ENCODE measurements at regions not wholly inside any gene's neighbourhood (a gene's known extent, or its start where the extent isn't known, plus 50 kb on each side); places are given as distances from the start of the nearest gene placed in this dataset.
"Not testable (repeated sequence)": the region's sequence is repeated elsewhere in the genome, so short reads cannot be mapped to it uniquely, and the experiment has no call there.

DNA sequence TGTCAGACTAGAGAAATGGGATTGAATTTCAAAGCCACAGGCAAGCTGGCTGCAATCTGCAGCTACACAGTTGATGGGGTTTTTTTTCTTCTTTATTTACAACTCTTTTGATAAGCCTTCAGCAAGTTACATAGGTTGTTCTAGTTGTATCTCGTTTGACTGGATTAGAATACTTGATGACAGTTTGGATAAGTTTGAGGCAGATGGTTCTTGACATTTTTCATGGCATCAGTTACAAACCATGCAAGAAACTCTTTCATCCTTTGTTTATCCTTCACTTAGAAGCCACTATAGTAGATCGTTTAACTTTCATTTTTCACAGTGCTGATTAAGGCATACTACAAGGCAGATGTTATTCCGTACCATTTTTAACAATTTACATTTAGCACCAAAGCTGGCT, 238.9 kb downstream of the TOX3 start:
- no peak for DNase-seq

DNA sequence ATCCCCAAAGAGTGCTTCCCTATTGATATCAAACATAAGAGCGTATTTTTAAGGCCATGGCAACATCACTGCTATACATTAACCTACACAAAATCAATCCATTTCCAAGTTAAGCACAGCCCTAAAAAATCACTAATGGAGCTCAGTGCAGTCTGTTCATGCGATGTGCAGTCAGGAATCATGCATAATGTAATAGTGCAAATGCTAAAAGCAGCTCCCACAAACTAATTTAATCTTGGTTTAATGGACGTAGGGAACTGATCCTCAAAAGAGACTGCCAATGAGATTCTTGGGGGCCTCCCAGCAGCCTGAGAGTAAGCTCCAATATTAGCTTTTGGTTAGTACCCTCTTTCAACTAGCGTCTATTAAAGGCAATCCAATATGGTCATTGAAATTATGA, 245.9 kb downstream of the TOX3 start:
- DNase-seq: no peak

DNA sequence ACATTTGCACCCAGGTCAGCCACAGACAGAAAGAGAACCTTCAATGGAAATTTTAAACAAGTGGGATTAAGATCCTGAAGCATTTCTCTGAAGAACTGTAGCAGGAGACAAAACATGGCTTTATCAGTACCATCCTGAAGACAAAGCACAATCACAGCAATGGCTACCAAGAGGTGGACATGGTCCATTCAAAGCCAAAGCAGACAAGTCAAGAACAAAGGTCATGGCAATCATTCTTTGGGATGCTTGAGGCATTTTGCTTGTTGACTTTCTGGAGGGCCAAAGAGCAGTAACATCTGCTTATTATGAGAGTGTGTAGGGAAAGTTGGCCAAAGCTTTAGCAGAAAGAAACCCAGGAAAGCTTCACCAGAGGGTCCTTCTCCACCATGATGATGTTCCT, 248.2 kb downstream of the TOX3 start:
- no peak for DNase-seq

- not testable (repeated sequence) for DNase-seq
Observed at GRCh38 chr16:52296706-52297315, 250.1 kb downstream of the TOX3 start.

DNA sequence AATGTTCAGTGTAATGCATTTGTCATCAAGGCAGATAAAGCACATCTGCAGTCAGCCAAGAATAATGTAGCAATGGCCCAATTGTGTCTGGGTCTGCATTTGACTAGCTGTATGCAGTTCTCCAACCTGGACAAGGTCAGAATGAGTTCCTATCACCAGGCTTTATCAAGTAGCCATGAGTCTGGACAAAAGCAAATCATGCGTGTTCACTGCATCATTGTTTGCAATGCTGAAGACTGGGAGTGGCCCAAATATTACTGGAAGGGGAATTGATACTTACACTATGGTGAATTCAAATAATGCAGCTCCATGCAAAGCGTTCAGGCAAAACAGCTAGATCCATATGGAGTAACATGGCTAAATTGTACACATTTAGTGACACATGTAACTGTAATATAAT, 250.9 kb downstream of the TOX3 start:
- DNase-seq: no peak

DNA sequence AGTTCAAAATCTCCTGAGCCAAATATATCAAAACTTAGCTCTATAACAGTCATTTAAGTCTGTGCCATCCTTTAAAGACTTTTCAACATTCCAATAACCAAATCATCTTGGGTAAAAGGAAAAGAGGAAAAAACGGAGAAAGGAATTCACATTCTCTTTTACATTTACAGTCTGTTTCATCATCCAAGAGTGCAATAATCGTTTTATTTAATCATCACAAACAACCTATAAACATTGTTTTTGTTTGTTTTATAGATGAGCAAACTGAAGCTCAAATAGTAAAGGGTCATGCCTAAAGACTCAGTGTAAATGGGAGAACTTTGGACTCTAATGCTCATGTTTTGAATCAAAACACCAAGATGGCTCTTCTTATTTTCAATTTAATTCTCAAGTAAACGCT, 252.3 kb downstream of the TOX3 start:
- DNase-seq: no peak

- DNase-seq: no peak
Observed at GRCh38 chr16:52293204-52293603, 253.7 kb downstream of the TOX3 start.

- no peak for DNase-seq
Observed at GRCh38 chr16:52283584-52284375, 263.2 kb downstream of the TOX3 start.

GRCh38 chr16:52283018-52283417, 263.9 kb downstream of the TOX3 start:
- no peak for DNase-seq

- no peak for DNase-seq
Observed at GRCh38 chr16:52280086-52280485, 266.9 kb downstream of the TOX3 start.

DNA sequence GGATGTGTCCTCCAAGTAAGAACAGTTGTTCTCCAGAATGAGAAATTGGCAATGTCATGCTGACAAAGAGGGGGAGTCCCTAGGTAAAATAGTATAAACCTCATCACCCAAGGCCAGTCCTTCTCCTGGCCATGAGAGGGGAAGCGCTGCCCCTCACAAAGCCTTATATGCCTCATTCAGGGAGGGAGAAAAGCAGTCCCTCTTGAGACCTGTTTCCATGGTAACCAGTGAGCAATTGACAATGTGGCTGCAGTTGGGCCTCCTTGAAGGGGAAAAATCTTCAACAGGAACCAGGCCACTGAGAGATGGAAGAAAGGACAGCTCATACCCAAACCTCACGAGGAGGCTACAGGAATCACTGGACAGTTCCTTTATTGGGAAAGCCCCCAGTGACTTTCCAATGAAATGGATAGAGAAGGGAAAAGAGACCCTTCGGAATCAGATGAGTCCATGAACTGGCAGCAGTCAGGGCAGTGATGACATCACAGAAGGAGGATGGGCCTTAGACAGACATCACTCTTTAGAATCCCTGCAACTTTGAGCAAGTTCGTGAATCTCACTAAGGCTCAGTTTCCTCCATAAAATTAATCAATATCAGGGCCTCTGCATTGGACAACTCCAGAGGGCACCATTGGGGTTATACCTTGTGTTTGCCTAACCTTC, 275.7 kb downstream of the TOX3 start:
- no peak for DNase-seq

DNA sequence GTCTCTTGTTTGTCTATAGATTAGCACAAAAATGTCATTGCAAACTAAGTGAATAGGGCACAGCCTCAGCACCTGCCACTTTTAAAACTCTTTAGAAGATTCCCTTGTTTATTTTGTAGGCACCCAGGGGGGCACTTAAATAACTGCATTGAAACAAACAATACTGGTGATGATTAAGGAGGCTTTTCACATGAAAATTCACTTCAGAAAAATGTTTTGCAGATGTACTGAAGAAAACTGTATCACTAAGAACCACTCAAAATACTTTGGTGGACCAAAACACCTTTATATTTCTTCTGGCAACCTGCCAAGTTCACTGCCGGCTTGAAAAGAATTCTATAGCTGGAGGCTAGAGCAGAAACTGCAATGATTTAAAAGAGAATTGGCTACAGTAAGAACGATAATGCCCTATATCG, 281.5 kb downstream of the TOX3 start:
- no peak for DNase-seq

GRCh38 chr16:52257534-52257933, 289.4 kb downstream of the TOX3 start:
- DNase-seq: no peak

GRCh38 chr16:52256310-52257078, 290.4 kb downstream of the TOX3 start:
- DNase-seq: no peak

- no peak for DNase-seq
Observed at GRCh38 chr16:52254746-52255145, 292.2 kb downstream of the TOX3 start.

DNA sequence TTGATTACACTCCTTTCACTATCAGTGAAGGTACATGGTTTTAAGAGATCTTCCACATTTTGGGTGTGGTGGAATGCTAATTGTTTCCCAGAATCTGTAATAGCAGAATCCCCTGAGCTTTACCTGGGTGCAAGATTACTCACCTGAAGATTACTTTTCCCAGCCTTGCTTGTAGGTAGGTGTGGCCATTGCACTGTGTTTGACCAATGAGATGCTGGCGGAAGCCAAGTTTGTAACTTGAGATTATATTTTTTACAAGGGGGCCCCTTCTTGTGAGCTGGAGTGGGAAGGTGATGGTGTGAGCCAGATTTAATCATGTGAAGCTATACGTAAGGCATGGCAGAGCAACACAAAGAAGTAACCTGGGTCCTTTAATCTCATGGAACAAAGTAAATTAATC, 294.3 kb downstream of the TOX3 start:
- no peak for DNase-seq

GRCh38 chr16:52251495-52251894, 295.4 kb downstream of the TOX3 start:
- DNase-seq: no peak

- no peak for DNase-seq
Observed at GRCh38 chr16:52247737-52248136, 299.2 kb downstream of the TOX3 start.

DNA sequence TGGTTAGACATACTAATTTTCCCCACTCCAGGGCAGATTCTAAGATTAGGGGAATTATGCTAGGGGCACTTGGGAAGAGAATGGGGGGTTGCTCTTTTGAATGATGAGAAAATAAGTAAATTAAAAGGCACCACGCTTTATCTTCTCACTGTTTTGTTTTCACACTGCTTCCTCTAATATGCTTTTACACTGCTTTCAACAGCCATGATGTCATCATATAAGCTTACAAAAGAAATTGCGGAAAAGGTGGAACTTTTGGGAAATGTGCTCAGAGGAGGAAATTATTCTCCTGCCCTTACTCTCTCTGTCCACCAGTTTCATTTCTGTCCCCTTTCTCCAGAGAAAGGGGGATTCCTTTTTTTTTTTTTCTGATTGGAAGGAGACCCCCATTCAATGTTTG, 308.2 kb downstream of the TOX3 start:
- DNase-seq: no peak

- DNase-seq: no peak
Observed at GRCh38 chr16:52237823-52238222, 309.1 kb downstream of the TOX3 start.

- no peak for DNase-seq
Observed at GRCh38 chr16:52235186-52235585, 311.8 kb downstream of the TOX3 start.

DNA sequence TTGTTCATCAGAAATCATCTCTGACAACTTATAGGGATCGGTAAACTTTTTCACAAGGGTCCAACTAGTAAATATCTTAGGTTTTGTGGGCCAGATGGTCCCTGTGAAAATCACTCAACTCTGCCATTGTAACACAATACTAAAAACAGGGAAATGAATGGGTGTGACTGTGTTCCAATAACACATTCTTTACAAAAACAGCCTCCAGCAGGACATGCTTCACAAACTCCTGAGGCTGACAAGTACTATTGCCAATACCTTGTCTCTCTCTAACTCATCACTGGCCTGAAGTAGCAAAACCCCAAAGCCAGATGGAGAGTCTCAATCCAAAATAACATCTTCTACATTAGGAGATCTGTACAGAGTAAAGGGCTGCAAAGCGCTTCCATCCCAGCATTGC, 312.3 kb downstream of the TOX3 start:
- DNase-seq: no peak

- no peak for DNase-seq
Observed at GRCh38 chr16:52229471-52229870, 317.5 kb downstream of the TOX3 start.

Measured in stimulated activated CD4-positive, alpha-beta T cell treated with anti-CD3 and anti-CD28 coated beads, Interleukin-1b, Interleukin-23, amount 100 ng/mL, for 48 hours (primary cell).